CD4-positive, alpha-beta T cell (primary cell): ENCODE measurements at regions not wholly inside any gene's neighbourhood (a gene's known extent, or its start where the extent isn't known, plus 50 kb on each side); places are given as distances from the start of the nearest gene placed in this dataset.

ENCODE experiments used
- ATAC-seq: fragments of 200-7000 bp; cut with Tn5 transposase; one replicate; pipeline ENCODE4 v1.10.0; 2022; ENCODE audit warnings: mild to moderate bottlenecking; ENCODE audit not compliant: poor library complexity
- CTCF ChIA-PET: fragments of 350-600 bp; sonication (Branson Sonifier 250); formaldehyde crosslinking; loops from one replicate; lab custom pipeline; 2021; ENCODE audit warnings: antibody characterized with exemption, inconsistent platforms; lab: Charles Lee
- POLR2A ChIA-PET: fragments of 350-600 bp; sonication (Branson Sonifier 250); formaldehyde crosslinking; loops from one replicate; lab custom pipeline; 2021; ENCODE audit warnings: antibody characterized with exemption, inconsistent platforms; lab: Charles Lee
- DNase-seq, 14 experiments: peaks; one replicate each; pipeline ENCODE4 v3.0.0-alpha.2; 2013 to 2020; ENCODE audit warnings: mixed read lengths in 2 of 14
- H3K27ac ChIP-seq, 2 donors: one replicate each; pipeline versions ENCODE4 v1.5.1 to v1.7.0; 2013; ENCODE audit warnings: low read length in 2 of 2, low read depth in 1 of 2, mild to moderate bottlenecking in 1 of 2
- H3K27me3 ChIP-seq, 2 experiments: 1 replicate in 1 of 2; 2 replicates in 1 of 2; pipeline versions ENCODE4 v1.6.1 to v1.7.0; 2013; ENCODE audit warnings: low read length in 2 of 2, control low read depth in 1 of 2, mild to moderate bottlenecking in 1 of 2, moderate library complexity in 1 of 2; ENCODE audit not compliant: insufficient read depth in 2 of 2, control insufficient read depth in 1 of 2
- H3K36me3 ChIP-seq: one replicate; pipeline ENCODE4 v1.6.1; 2013; ENCODE audit warnings: low read length, control low read depth; ENCODE audit not compliant: insufficient read depth
- H3K4me1 ChIP-seq: one replicate; pipeline ENCODE4 v1.6.1; 2013; ENCODE audit warnings: low read length, control low read depth; ENCODE audit not compliant: insufficient read depth
- H3K4me3 ChIP-seq: one replicate; pipeline ENCODE4 v1.5.1; 2013; ENCODE audit warnings: mild to moderate bottlenecking, low read length, moderate library complexity
- H3K9me3 ChIP-seq, 2 experiments: 1 replicate in 1 of 2; 2 replicates in 1 of 2; pipeline versions ENCODE4 v1.6.1 to v1.7.0; 2013; ENCODE audit warnings: low read length in 2 of 2, mild to moderate bottlenecking in 2 of 2, control low read depth in 1 of 2, moderate library complexity in 1 of 2; ENCODE audit not compliant: control insufficient read depth in 1 of 2, insufficient read depth in 1 of 2
- H3K27ac Mint-ChIP-seq: one replicate; pipeline ENCODE4 v1.8.0; 2020; ENCODE audit warnings: mixed read lengths
- H3K27me3 Mint-ChIP-seq: one replicate; pipeline ENCODE4 v1.8.0; 2021; ENCODE audit warnings: mixed read lengths
- H3K36me3 Mint-ChIP-seq: one replicate; pipeline ENCODE4 v1.8.0; 2021; ENCODE audit warnings: low read depth, mixed read lengths
- H3K4me1 Mint-ChIP-seq: one replicate; pipeline ENCODE4 v1.8.0; 2021; ENCODE audit warnings: low read depth, mixed read lengths
- H3K4me3 Mint-ChIP-seq: one replicate; pipeline ENCODE4 v1.8.0; 2020; ENCODE audit warnings: mild to moderate bottlenecking, mixed read lengths
- H3K9me3 Mint-ChIP-seq: one replicate; pipeline ENCODE4 v1.8.0; 2020; ENCODE audit warnings: mixed read lengths
- intact Hi-C, 2 experiments: fragments of 100-400 bp; cut with DNase I in 1 of 2; cut with micrococcal nuclease in 1 of 2; formaldehyde crosslinking; loops; one replicate each; pipeline versions ENCODE4 v1.15.1 to v1.9.0; 2023 to 2025; cut with DNase I, micrococcal nuclease
- TF ChIP-seq, protein P1 (sequence below): fragments of 200-600 bp; IDR thresholded peaks from one replicate; pipeline ENCODE4 v1.8.0; 2022; ENCODE audit warnings: antibody characterized with exemption, mild to moderate bottlenecking

DNA sequence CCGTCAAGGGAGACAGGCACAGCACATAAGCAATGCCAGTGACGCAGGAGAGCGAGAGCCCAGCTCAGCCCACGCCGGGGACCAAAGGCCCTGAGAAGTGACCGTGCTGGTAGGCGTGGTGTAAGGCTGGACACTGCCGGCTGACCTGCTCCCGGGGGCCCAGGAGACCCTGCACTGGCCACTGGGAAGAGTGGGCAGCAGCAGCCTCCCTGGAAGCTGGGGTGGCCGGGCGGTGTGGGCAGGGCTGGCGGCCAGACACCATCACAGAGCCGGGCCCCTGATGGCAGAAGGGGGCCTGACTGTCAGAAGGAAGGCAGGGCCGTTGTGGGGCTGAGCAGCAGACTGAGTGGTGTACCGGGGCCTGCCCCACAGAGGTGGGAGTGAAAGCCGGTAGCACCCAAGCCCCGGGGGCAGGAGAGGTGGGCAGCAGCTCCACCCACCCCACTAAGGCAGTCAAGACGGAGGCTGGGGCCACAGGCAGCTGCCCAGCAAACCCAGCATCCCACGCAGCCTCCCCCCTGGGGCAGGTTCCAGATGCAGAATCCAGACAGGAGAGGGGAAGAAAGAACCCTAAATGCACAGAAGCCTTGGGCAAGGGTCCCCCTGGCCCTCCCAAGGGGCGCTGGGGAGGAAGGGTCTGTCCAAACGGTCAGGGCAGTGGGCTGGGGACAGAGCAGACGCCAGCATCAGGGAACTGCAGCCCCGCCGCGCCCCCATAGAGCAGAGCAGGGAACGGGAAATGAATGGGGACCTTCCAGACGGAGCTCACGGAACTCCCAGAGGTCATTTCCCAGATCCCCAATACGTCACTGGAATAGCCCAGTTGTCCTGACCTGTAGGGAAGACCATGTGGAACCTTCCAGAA lies 205.2 kb downstream of the BRD1 start:
- Mint-ChIP-seq H3K4me3 (no peak overlapping the region), H3K27ac (no peak overlapping the region), H3K4me1 (no peaks in the 10 kb centered on the region), H3K27me3 (no peaks in the 10 kb centered on the region), H3K9me3 (no peaks in the 10 kb centered on the region), H3K36me3 (peaks cover 25% of the 10 kb centered on the region)
- no peak for DNase-seq
- H3K27ac ChIP-seq, result no peak overlapping the region
- ATAC-seq, result no peak
- H3K4me1 ChIP-seq, result no peaks in the 10 kb centered on the region
- ChIA-PET CTCF (no interaction called here), POLR2A (no interaction called here)
- TF ChIP-seq, protein P1, sequence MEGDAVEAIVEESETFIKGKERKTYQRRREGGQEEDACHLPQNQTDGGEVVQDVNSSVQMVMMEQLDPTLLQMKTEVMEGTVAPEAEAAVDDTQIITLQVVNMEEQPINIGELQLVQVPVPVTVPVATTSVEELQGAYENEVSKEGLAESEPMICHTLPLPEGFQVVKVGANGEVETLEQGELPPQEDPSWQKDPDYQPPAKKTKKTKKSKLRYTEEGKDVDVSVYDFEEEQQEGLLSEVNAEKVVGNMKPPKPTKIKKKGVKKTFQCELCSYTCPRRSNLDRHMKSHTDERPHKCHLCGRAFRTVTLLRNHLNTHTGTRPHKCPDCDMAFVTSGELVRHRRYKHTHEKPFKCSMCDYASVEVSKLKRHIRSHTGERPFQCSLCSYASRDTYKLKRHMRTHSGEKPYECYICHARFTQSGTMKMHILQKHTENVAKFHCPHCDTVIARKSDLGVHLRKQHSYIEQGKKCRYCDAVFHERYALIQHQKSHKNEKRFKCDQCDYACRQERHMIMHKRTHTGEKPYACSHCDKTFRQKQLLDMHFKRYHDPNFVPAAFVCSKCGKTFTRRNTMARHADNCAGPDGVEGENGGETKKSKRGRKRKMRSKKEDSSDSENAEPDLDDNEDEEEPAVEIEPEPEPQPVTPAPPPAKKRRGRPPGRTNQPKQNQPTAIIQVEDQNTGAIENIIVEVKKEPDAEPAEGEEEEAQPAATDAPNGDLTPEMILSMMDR, result no peak
- no peaks in the 10 kb centered on the region for H3K36me3 ChIP-seq
- H3K27me3 ChIP-seq, result no peaks in the 10 kb centered on the region
- intact Hi-C loops, result no loop called here
- no peaks in the 10 kb centered on the region for H3K9me3 ChIP-seq
- no peak overlapping the region for H3K4me3 ChIP-seq

DNA sequence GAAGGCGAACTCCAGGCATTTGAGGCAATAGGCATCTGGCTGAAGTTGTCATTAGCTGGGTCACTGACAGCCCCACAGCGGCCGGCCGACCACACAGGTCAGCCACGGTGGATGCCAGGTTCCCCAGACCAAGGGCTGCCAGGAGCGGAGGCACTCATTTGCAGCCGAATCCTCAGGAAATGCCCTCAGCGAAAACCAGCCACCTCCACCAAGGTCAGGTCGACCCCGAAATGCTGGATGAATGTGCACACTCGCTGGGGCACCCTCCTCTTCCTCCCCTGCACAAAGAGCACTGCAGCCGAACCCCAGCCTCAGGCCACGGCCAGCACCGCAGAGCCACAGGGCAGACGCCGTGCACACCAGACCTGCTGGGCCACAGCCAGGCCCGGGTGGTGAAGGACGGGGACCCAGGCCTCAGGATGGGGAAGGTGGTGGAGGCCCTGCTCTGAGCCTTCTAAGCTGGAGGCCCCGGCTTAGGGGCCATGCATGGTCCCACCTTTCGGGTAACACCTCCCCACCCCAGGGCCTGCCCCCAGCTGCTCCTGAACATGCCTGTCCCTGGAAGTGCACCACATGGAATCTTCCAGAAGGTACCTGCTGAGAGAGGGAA lies 206.0 kb downstream of the BRD1 start:
- Histone ChIP-seq H3K9me3 (peaks cover 0 to 2% of the 10 kb centered on the region in 2 experiments), H3K27ac (no peak overlapping the region), H3K4me1 (no peaks in the 10 kb centered on the region), H3K27me3 (no peaks in the 10 kb centered on the region), H3K4me3 (no peak overlapping the region), H3K36me3 (no peaks in the 10 kb centered on the region)
- Mint-ChIP-seq H3K27ac (no peak overlapping the region), H3K9me3 (no peaks in the 10 kb centered on the region), H3K4me1 (no peaks in the 10 kb centered on the region), H3K27me3 (no peaks in the 10 kb centered on the region), H3K4me3 (no peak overlapping the region), H3K36me3 (peaks cover 25% of the 10 kb centered on the region)
- intact Hi-C loops, result no loop called here
- TF ChIP-seq, protein P1, result no peak
- DNase-seq (no peak), ATAC-seq (no peak)
- ChIA-PET CTCF (no interaction called here), POLR2A (no interaction called here)

DNA sequence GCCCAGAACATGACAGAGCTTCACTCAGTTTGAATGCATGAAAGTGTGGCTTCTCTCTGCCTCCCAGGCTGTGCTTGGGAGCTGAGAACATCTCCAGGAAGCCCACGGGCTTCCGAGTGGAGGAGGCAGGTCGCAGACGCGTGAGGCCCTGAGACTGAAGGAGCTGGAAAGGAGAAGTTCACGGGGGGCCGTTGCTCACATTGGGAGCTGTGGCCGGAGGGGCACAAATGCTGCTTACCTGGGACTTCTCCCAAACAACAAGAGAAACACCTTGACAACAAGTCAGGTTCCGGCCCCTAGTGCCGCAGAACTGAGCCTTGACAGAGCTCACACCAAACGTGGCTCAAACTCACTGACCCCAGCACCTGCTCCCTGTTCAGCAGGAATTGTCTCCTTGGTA lies 207.0 kb downstream of the BRD1 start:
- no peak overlapping the region for H3K27ac Mint-ChIP-seq
- CTCF ChIA-PET, result no interaction called here

More for the DNA sequence above, 207.0 kb downstream of the BRD1 start:
- H3K36me3 Mint-ChIP-seq, result peaks cover 25% of the 10 kb centered on the region
- H3K27me3 ChIP-seq, result no peaks in the 10 kb centered on the region
- no peak overlapping the region for H3K4me3 Mint-ChIP-seq
- no peaks in the 10 kb centered on the region for H3K4me1 Mint-ChIP-seq
- DNase-seq (no peak), ATAC-seq (no peak)
- H3K4me1 ChIP-seq, result no peaks in the 10 kb centered on the region
- H3K9me3 Mint-ChIP-seq, result no peaks in the 10 kb centered on the region
- POLR2A ChIA-PET, result no interaction called here
- peaks cover 0 to 8% of the 10 kb centered on the region in 2 experiments for H3K9me3 ChIP-seq
- intact Hi-C loops, result no loop called here
- no peaks in the 10 kb centered on the region for H3K36me3 ChIP-seq
- H3K4me3 ChIP-seq, result no peak overlapping the region
- no peaks in the 10 kb centered on the region for H3K27me3 Mint-ChIP-seq
- no peak overlapping the region for H3K27ac ChIP-seq
- TF ChIP-seq, protein P1, result no peak
